SH-SY5Y (cell line): ENCODE measurements at regions not wholly inside any gene's neighbourhood (a gene's known extent, or its start where the extent isn't known, plus 50 kb on each side); places are given as distances from the start of the nearest gene placed in this dataset.

Source experiments
- GATA2 ChIP-seq: IDR thresholded peaks from 2 replicates; pipeline ENCODE4 v1.6.1; 2011; ENCODE audit warnings: mild to moderate bottlenecking, low read depth, low read length
- GATA3 ChIP-seq: IDR thresholded peaks from 2 replicates; pipeline ENCODE4 v1.6.1; 2011; ENCODE audit warnings: low read depth, mild to moderate bottlenecking, low read length, moderate library complexity

DNA sequence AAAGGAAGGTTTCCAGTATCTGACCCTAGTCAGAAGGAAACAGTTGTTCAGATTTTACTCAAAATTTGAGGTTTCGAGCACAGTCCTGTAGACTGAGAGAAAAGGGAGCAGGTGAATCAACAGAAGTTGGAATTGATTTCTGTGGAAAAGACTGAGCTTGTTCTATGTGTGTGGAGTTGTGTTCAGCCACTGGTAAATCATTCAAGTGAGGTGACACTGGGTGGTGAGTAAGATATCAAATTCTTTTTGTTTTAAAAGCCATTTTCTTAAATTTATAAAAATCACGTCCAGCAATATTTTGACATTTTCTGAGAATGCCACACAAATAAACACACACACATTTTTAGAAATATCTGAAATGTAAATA is 165.1 kb downstream of the HGF start:
- TF ChIP-seq GATA2 (no peak), GATA3 (no peak)
